ENCODE measurements at regions not wholly inside any gene's neighbourhood (a gene's known extent, or its start where the extent isn't known, plus 50 kb on each side); places are given as distances from the start of the nearest gene placed in this dataset.
"Not testable (repeated sequence)": the region's sequence is repeated elsewhere in the genome, so short reads cannot be mapped to it uniquely, and the experiment has no call there.

GRCh38 chr5:29238115-29238514 lies 1955.4 kb upstream of the CDH6 start:
- H3K9me3 Mint-ChIP-seq = peaks cover under 1 to 32% (median 10%) of the 10 kb centered on the region in 9 donors

GRCh38 chr5:29231154-29231553 lies 1962.3 kb upstream of the CDH6 start:
- H3K36me3 Mint-ChIP-seq = no peaks in the 10 kb centered on the region
- no peak overlapping the region for H3K4me3 Mint-ChIP-seq
- POLR2A ChIA-PET = no interaction called here
- no peaks in the 10 kb centered on the region for H3K4me1 Mint-ChIP-seq
- ATAC-seq = no peak
- H3K27me3 Mint-ChIP-seq = no peaks in the 10 kb centered on the region
- no peak overlapping the region for H3K27ac Mint-ChIP-seq
- H3K9me3 Mint-ChIP-seq = peaks cover 0 to 16% (median 6%) of the 10 kb centered on the region in 9 donors
- DNase-seq = no peak

More at GRCh38 chr5:29238115-29238514, 1955.4 kb upstream of the CDH6 start:
- ATAC-seq = no peak
- no peaks in the 10 kb centered on the region for H3K4me1 Mint-ChIP-seq
- no peak overlapping the region for H3K27ac Mint-ChIP-seq
- H3K36me3 Mint-ChIP-seq = no peaks in the 10 kb centered on the region
- no peaks in the 10 kb centered on the region for H3K27me3 Mint-ChIP-seq
- H3K4me3 Mint-ChIP-seq = no peak overlapping the region
- no peak for DNase-seq
- POLR2A ChIA-PET = no interaction called here

GRCh38 chr5:29230591-29230990 lies 1962.9 kb upstream of the CDH6 start:
- no peaks in the 10 kb centered on the region for H3K36me3 Mint-ChIP-seq
- peaks cover 0 to 20% (median 7%) of the 10 kb centered on the region in 9 donors for H3K9me3 Mint-ChIP-seq
- DNase-seq (no peak), ATAC-seq (no peak)
- no peak overlapping the region for H3K4me3 Mint-ChIP-seq
- no peak overlapping the region for H3K27ac Mint-ChIP-seq
- H3K4me1 Mint-ChIP-seq = no peaks in the 10 kb centered on the region
- POLR2A ChIA-PET = no interaction called here
- no peaks in the 10 kb centered on the region for H3K27me3 Mint-ChIP-seq

- no peak overlapping the region for H3K27ac Mint-ChIP-seq
- no peaks in the 10 kb centered on the region for H3K4me1 Mint-ChIP-seq
- no peaks in the 10 kb centered on the region for H3K36me3 Mint-ChIP-seq
- H3K9me3 Mint-ChIP-seq = peaks cover 0 to 23% (median 7%) of the 10 kb centered on the region in 9 donors
- ATAC-seq (no peak), DNase-seq (no peak)
- no peak overlapping the region for H3K4me3 Mint-ChIP-seq
- POLR2A ChIA-PET = no interaction called here
- no peaks in the 10 kb centered on the region for H3K27me3 Mint-ChIP-seq
These were observed 1964.0 kb upstream of the CDH6 start for GRCh38 chr5:29229461-29229860.

GRCh38 chr5:29218138-29218537 lies 1975.3 kb upstream of the CDH6 start:
- DNase-seq (no peak), ATAC-seq (no peak)
- Mint-ChIP-seq H3K4me3 (no peak overlapping the region), H3K27ac (no peak overlapping the region), H3K36me3 (no peaks in the 10 kb centered on the region), H3K4me1 (no peaks in the 10 kb centered on the region), H3K27me3 (no peaks in the 10 kb centered on the region), H3K9me3 (peaks cover 0 to 36% (median 13%) of the 10 kb centered on the region in 9 donors)
- POLR2A ChIA-PET = no interaction called here

GRCh38 chr5:29214839-29215238 lies 1978.6 kb upstream of the CDH6 start:
- ATAC-seq (no peak), DNase-seq (no peak)
- H3K36me3 Mint-ChIP-seq = peaks cover 0 to 5% (median 0%) of the 10 kb centered on the region in 3 donors
- H3K9me3 Mint-ChIP-seq = peaks cover 5 to 44% (median 17%) of the 10 kb centered on the region in 9 donors
- no peak overlapping the region for H3K4me3 Mint-ChIP-seq
- no peak overlapping the region for H3K27ac Mint-ChIP-seq
- no peaks in the 10 kb centered on the region for H3K4me1 Mint-ChIP-seq
- POLR2A ChIA-PET = no interaction called here
- H3K27me3 Mint-ChIP-seq = no peaks in the 10 kb centered on the region

- H3K4me1 Mint-ChIP-seq = no peaks in the 10 kb centered on the region
- POLR2A ChIA-PET = no interaction called here
- H3K27ac Mint-ChIP-seq = no peak overlapping the region
- DNase-seq (no peak), ATAC-seq (no peak)
- H3K9me3 Mint-ChIP-seq = peaks cover 5 to 35% (median 16%) of the 10 kb centered on the region in 9 donors
- H3K27me3 Mint-ChIP-seq = no peaks in the 10 kb centered on the region
- H3K36me3 Mint-ChIP-seq = peaks cover 0 to 5% (median 0%) of the 10 kb centered on the region in 3 donors
- no peak overlapping the region for H3K4me3 Mint-ChIP-seq
These were observed 1980.0 kb upstream of the CDH6 start for GRCh38 chr5:29213475-29213874.

- H3K27me3 Mint-ChIP-seq = no peaks in the 10 kb centered on the region
These were observed 1985.5 kb upstream of the CDH6 start for GRCh38 chr5:29208024-29208423.

GRCh38 chr5:29203049-29203448 lies 1990.4 kb upstream of the CDH6 start:
- no peak overlapping the region for H3K27ac Mint-ChIP-seq
- peaks cover 0 to 18% (median 3%) of the 10 kb centered on the region in 9 donors for H3K9me3 Mint-ChIP-seq
- no peaks in the 10 kb centered on the region for H3K27me3 Mint-ChIP-seq
- DNase-seq = no peak
- ATAC-seq = no peak
- POLR2A ChIA-PET = no interaction called here
- H3K4me1 Mint-ChIP-seq = no peaks in the 10 kb centered on the region
- H3K36me3 Mint-ChIP-seq = peaks cover 0 to under 1% (median 0%) of the 10 kb centered on the region in 3 donors
- no peak overlapping the region for H3K4me3 Mint-ChIP-seq

More at GRCh38 chr5:29208024-29208423, 1985.5 kb upstream of the CDH6 start:
- no peak overlapping the region for H3K4me3 Mint-ChIP-seq
- peaks cover 4 to 33% (median 15%) of the 10 kb centered on the region in 9 donors for H3K9me3 Mint-ChIP-seq
- POLR2A ChIA-PET = no interaction called here
- peaks cover 0 to 10% (median 0%) of the 10 kb centered on the region in 3 donors for H3K36me3 Mint-ChIP-seq
- ATAC-seq (no peak), DNase-seq (no peak)
- no peak overlapping the region for H3K27ac Mint-ChIP-seq
- H3K4me1 Mint-ChIP-seq = no peaks in the 10 kb centered on the region

GRCh38 chr5:29197631-29198454 lies 1995.6 kb upstream of the CDH6 start:
- Mint-ChIP-seq H3K27ac (no peak overlapping the region), H3K9me3 (peaks cover 0 to 9% (median 5%) of the 10 kb centered on the region in 9 donors), H3K4me1 (no peaks in the 10 kb centered on the region), H3K27me3 (no peaks in the 10 kb centered on the region), H3K36me3 (no peaks in the 10 kb centered on the region), H3K4me3 (no peak overlapping the region)
- ATAC-seq = no peak
- POLR2A ChIA-PET = no interaction called here
- no peak for DNase-seq

- no peaks in the 10 kb centered on the region for H3K36me3 Mint-ChIP-seq
- H3K4me3 Mint-ChIP-seq = no peak overlapping the region
- H3K27me3 Mint-ChIP-seq = no peaks in the 10 kb centered on the region
- ATAC-seq (no peak), DNase-seq (no peak)
- peaks cover 0 to 9% (median 5%) of the 10 kb centered on the region in 9 donors for H3K9me3 Mint-ChIP-seq
- no peak overlapping the region for H3K27ac Mint-ChIP-seq
- POLR2A ChIA-PET = interaction anchor here (0.5 kb wide), 1 partner anchor 211 kb away, joined by 4 read pairs; no protein-coding TSS in a partner anchor
- no peaks in the 10 kb centered on the region for H3K4me1 Mint-ChIP-seq
These were observed 1999.5 kb upstream of the CDH6 start for GRCh38 chr5:29193972-29194371.

GRCh38 chr5:29191269-29192048 lies 2002.0 kb upstream of the CDH6 start:
- H3K36me3 Mint-ChIP-seq, H3K27ac Mint-ChIP-seq, H3K9me3 Mint-ChIP-seq, H3K4me1 Mint-ChIP-seq, H3K4me3 Mint-ChIP-seq, H3K27me3 Mint-ChIP-seq, ATAC-seq, DNase-seq, POLR2A ChIA-PET: not testable (repeated sequence)

GRCh38 chr5:29190398-29190797 lies 2003.1 kb upstream of the CDH6 start:
- H3K36me3 Mint-ChIP-seq, POLR2A ChIA-PET, H3K27ac Mint-ChIP-seq, H3K4me3 Mint-ChIP-seq, DNase-seq, H3K4me1 Mint-ChIP-seq, ATAC-seq, H3K27me3 Mint-ChIP-seq: not testable (repeated sequence)
- H3K9me3 Mint-ChIP-seq = peaks cover 0 to 17% (median 0%) of the 10 kb centered on the region in 9 donors

Data from naive thymus-derived CD8-positive, alpha-beta T cell (primary cell).